ENCODE measurements at regions not wholly inside any gene's neighbourhood (a gene's known extent, or its start where the extent isn't known, plus 50 kb on each side); places are given as distances from the start of the nearest gene placed in this dataset.

DNA sequence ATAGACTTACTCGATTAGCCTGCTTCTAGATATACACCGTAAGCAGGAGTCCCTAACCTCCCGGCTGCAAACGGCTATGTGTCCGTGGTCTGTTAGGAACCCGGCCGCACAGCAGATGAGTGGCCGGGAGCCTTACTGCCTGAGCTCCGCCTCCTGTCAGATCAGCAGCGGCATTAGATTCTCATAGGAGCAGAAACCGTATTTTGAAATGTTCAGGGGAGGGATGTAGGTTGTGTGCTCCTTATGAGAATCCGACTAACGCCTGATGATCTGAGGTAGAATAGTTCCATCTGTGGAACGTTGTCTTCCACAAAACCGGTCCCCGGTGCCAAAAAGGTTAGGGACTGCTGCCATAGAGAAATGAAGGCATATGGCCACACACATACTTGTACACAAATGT, 1491.9 kb downstream of the SLITRK5 start:
- Histone ChIP-seq H3K27ac (replicated peaks) (no peak overlapping the region), H3K27me3 (ENCODE audit: low read depth) (no peaks in the 10 kb centered on the region), H3K4me1 (no peaks in the 10 kb centered on the region), H3K4me3 (no peak overlapping the region), H3K36me3 (no peaks in the 10 kb centered on the region), H3K9me3 (replicated peaks) (peaks cover 5% of the 10 kb centered on the region)
- TF ChIP-seq, protein P1, sequence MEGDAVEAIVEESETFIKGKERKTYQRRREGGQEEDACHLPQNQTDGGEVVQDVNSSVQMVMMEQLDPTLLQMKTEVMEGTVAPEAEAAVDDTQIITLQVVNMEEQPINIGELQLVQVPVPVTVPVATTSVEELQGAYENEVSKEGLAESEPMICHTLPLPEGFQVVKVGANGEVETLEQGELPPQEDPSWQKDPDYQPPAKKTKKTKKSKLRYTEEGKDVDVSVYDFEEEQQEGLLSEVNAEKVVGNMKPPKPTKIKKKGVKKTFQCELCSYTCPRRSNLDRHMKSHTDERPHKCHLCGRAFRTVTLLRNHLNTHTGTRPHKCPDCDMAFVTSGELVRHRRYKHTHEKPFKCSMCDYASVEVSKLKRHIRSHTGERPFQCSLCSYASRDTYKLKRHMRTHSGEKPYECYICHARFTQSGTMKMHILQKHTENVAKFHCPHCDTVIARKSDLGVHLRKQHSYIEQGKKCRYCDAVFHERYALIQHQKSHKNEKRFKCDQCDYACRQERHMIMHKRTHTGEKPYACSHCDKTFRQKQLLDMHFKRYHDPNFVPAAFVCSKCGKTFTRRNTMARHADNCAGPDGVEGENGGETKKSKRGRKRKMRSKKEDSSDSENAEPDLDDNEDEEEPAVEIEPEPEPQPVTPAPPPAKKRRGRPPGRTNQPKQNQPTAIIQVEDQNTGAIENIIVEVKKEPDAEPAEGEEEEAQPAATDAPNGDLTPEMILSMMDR (IDR thresholded peaks at IDR 0.05; ENCODE audit: borderline replicate concordance) = no peak
- no peak for DNase-seq
- intact Hi-C loops (cut with micrococcal nuclease) = no loop called here

DNA sequence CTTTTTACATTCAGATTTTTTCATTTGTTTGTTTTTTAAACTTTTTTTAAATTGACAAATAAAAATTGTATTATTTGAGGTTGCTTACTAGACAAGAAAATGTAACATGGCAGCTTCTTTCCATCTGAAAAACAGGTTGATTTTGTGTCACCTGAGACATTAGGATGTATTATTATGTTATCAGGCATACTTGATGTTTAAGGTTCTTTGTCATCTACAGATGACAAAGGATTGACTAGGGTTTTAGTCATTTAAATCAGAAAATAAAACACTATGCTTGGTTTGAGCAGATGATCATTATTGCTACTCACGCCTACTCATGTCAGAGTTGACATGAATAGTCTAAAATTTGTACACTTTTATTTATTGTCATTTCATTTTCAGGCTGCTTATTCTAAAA, 1494.5 kb downstream of the SLITRK5 start:
- Histone ChIP-seq H3K27ac (replicated peaks) (no peak overlapping the region), H3K27me3 (ENCODE audit: low read depth) (no peaks in the 10 kb centered on the region), H3K4me3 (no peak overlapping the region), H3K9me3 (replicated peaks) (no peaks in the 10 kb centered on the region), H3K4me1 (no peaks in the 10 kb centered on the region), H3K36me3 (no peaks in the 10 kb centered on the region)
- TF ChIP-seq, protein P1 (IDR thresholded peaks at IDR 0.05; ENCODE audit: borderline replicate concordance) = no peak
- intact Hi-C loops (cut with micrococcal nuclease) = no loop called here
- no peak for DNase-seq

DNA sequence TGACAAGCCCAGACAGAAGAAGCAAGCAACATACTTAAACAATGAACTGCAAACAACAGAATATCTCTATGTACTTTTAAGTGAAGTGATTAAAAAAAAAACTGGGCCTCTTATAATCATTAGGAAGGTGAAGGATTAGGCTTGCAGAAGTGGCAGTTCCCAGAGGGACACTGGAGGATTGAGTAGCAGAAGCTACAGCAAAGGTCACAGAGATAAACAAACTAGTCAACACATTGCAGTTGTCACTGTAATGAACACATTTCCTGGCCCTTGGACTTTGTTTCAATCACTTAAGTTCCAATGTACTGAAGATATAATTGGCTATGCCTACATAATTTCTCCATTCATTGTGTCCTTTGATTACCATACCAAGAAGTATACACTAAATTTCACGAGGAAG, 1498.8 kb downstream of the SLITRK5 start:
- Histone ChIP-seq H3K27me3 (ENCODE audit: low read depth) (no peaks in the 10 kb centered on the region), H3K9me3 (replicated peaks) (no peaks in the 10 kb centered on the region), H3K27ac (replicated peaks) (no peak overlapping the region), H3K36me3 (no peaks in the 10 kb centered on the region), H3K4me1 (no peaks in the 10 kb centered on the region), H3K4me3 (no peak overlapping the region)
- DNase-seq = no peak
- TF ChIP-seq, protein P1 (IDR thresholded peaks at IDR 0.05; ENCODE audit: borderline replicate concordance) = no peak
- intact Hi-C loops (cut with micrococcal nuclease) = no loop called here

DNA sequence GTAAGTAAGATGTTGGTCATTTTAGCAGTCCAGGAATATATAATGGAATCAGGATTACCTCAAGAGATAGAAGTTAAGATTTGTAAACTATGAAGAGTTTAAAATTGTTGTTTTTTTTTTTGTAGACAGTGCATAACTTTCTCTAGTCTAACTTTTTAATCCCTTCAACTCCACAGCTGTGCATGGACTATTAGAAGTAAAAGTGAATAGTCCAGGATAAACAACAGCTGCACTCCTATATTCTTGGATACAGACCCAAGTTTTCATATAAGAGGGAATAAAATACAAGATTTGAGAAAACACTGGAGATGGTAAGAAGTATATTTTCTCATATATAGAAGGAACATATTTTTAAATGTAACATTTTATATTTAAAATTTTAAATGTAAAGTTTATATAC, 1509.9 kb downstream of the SLITRK5 start:
- DNase-seq = no peak
- Histone ChIP-seq H3K36me3 (no peaks in the 10 kb centered on the region), H3K9me3 (replicated peaks) (peaks cover 19% of the 10 kb centered on the region), H3K4me1 (no peaks in the 10 kb centered on the region), H3K4me3 (no peak overlapping the region), H3K27me3 (ENCODE audit: low read depth) (peaks cover 7% of the 10 kb centered on the region), H3K27ac (replicated peaks) (no peak overlapping the region)
- intact Hi-C loops (cut with micrococcal nuclease) = no loop called here
- TF ChIP-seq, protein P1 (IDR thresholded peaks at IDR 0.05; ENCODE audit: borderline replicate concordance) = no peak

DNA sequence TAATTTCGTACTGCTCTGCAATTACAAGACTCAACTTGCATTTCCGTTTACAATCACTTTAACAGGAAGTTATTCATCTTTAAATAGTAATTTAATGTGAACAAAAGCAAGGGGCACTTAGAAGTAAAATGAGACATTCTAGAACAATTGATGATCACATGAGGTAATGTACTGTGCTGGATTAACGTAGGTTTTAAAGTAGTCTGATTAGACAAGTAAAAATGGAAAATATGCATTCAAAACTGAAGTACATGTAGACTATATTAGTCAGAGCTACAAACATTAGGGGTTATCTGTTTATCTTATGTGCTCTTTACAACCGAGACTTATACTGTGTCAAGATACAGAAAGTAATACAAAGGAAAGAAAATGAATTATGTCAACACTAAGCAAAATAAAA, 1528.0 kb downstream of the SLITRK5 start:
- Histone ChIP-seq H3K4me3 (no peak overlapping the region), H3K4me1 (no peaks in the 10 kb centered on the region), H3K36me3 (no peaks in the 10 kb centered on the region), H3K9me3 (replicated peaks) (peaks cover 14% of the 10 kb centered on the region), H3K27ac (replicated peaks) (no peak overlapping the region), H3K27me3 (ENCODE audit: low read depth) (no peaks in the 10 kb centered on the region)
- TF ChIP-seq, protein P1 (IDR thresholded peaks at IDR 0.05; ENCODE audit: borderline replicate concordance) = no peak
- intact Hi-C loops (cut with micrococcal nuclease) = no loop called here
- DNase-seq = no peak

DNA sequence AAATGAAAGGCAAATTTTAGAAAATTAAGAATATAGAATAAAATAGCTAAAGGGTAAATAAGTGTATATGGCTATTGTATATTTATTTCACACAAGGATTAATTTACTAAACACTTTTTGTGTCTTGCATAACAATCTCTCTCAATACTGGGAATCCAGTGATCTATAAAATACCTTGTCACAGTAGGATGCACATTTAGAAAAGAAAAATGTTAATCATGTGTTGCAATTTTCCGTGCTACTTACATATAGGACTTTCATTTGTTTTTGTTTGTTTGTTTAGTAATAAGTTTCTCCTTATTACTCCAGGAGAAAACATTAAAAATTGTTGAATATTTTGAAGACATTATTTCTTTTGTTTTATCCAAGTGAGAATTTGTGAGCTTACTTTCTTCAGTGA, 1533.3 kb downstream of the SLITRK5 start:
- Histone ChIP-seq H3K27ac (replicated peaks) (no peak overlapping the region), H3K27me3 (ENCODE audit: low read depth) (no peaks in the 10 kb centered on the region), H3K9me3 (replicated peaks) (no peaks in the 10 kb centered on the region), H3K4me1 (no peaks in the 10 kb centered on the region), H3K36me3 (no peaks in the 10 kb centered on the region), H3K4me3 (no peak overlapping the region)
- DNase-seq = no peak
- TF ChIP-seq, protein P1 (IDR thresholded peaks at IDR 0.05; ENCODE audit: borderline replicate concordance) = no peak
- intact Hi-C loops (cut with micrococcal nuclease) = no loop called here

Measured in left ventricle myocardium inferior (tissue), 1 donor.